ENCODE measurements at regions not wholly inside any gene's neighbourhood (a gene's known extent, or its start where the extent isn't known, plus 50 kb on each side); places are given as distances from the start of the nearest gene placed in this dataset.

DNA sequence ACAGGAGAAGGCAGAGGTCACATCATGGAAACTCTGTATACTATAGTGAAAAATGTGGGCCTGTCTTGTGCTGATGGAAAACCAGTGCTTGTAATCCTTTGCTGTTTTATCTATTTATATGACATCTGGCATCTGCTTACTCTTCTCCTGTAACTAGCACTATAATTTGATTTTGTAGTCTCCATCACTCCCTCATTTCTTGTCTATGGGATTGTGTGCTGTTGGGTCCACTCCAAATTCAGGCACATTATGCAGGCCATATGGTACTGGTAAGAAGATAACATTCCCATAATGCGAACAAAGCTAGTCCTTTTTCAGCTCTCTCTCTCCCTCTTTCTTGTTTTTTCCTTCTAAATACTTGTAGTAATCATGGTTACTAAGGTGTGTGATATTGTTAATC, 581.2 kb upstream of the IGFBP7 start:
- TF ChIP-seq, protein P1, sequence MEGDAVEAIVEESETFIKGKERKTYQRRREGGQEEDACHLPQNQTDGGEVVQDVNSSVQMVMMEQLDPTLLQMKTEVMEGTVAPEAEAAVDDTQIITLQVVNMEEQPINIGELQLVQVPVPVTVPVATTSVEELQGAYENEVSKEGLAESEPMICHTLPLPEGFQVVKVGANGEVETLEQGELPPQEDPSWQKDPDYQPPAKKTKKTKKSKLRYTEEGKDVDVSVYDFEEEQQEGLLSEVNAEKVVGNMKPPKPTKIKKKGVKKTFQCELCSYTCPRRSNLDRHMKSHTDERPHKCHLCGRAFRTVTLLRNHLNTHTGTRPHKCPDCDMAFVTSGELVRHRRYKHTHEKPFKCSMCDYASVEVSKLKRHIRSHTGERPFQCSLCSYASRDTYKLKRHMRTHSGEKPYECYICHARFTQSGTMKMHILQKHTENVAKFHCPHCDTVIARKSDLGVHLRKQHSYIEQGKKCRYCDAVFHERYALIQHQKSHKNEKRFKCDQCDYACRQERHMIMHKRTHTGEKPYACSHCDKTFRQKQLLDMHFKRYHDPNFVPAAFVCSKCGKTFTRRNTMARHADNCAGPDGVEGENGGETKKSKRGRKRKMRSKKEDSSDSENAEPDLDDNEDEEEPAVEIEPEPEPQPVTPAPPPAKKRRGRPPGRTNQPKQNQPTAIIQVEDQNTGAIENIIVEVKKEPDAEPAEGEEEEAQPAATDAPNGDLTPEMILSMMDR (IDR thresholded peaks at IDR 0.05; ENCODE audit: low read depth, low read length) = no peak
- no peak overlapping the region for H3K4me3 ChIP-seq (ENCODE audit: low read depth, low read length)
- DNase-seq (ENCODE audit: low read depth, low spot score) = no peak
- in situ Hi-C loops (cut with HindIII; ENCODE audit: low sequenced_read_pairs) = no loop called here

DNA sequence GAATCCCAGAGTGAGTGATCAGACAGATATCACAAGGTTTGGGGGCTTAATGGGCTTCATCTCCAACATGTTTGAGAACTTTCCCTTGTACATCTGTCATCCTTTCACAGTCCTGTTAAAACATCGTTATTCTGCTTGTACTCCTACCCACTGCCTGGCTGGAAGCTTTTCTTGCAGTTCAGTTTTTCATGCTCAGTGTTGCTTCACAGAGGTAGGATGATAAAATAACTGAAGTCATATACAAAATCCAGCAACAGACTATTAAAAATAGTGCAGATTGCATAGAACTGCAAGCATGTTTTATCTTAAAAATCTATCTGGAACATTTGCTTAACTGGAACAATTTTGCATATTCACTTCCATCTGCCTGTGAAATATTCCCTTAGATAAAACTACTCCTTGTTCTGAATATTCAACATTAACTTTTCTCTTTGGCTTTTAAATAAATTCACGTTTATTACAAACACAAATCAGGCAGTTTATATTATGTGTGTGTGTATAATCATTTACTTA, 579.6 kb upstream of the IGFBP7 start:
- H3K4me3 ChIP-seq (ENCODE audit: low read depth, low read length) = no peak overlapping the region
- in situ Hi-C loops (cut with HindIII; ENCODE audit: low sequenced_read_pairs) = no loop called here
- no peak for DNase-seq (ENCODE audit: low read depth, low spot score)
- TF ChIP-seq, protein P1 (IDR thresholded peaks at IDR 0.05; ENCODE audit: low read depth, low read length) = no peak

DNA sequence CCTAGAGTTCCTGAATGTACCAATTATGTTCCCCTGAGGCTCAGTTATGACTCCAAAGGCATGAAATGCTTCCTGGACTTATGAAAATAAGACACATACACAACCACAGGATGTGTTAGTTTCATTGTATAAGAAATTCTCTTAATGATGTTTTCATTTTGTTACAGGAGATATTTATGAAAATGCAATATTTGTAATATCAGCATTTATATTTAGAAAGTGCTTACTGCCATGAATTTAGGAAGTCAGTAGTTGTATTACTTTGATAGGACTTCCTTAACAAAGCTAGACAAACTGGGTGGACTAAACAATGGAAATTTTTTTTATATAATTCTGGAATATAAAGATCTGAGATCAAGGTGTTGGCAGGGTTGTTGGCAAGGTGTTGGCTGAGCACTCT, 572.1 kb upstream of the IGFBP7 start:
- TF ChIP-seq, protein P1 (IDR thresholded peaks at IDR 0.05; ENCODE audit: low read depth, low read length) = no peak
- in situ Hi-C loops (cut with HindIII; ENCODE audit: low sequenced_read_pairs) = no loop called here
- DNase-seq (ENCODE audit: low read depth, low spot score) = no peak

DNA sequence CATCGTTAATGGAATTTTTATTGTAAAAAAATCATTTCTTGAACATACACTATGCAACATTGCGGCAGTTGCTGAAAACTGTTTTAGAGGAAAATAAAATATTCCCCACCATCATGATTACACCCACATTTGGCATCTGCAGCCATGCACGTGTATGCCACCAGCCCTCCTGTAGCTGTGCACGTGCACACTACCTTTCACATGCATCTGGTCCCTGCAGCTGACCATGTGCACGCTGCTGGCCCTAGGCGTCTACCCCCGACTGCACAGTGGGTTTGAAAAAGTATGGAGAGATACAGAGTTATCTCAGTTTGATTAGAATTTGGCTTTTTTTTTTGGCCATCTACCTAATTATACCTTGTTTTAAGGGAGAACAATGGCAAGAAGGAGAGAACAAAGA, 569.8 kb upstream of the IGFBP7 start:
- in situ Hi-C loops (cut with HindIII; ENCODE audit: low sequenced_read_pairs) = no loop called here
- no peak overlapping the region for H3K4me3 ChIP-seq (ENCODE audit: low read depth, low read length)
- DNase-seq (ENCODE audit: low read depth, low spot score) = no peak
- TF ChIP-seq, protein P1 (IDR thresholded peaks at IDR 0.05; ENCODE audit: low read depth, low read length) = no peak

More for the DNA sequence above, 572.1 kb upstream of the IGFBP7 start:
- no peak overlapping the region for H3K4me3 ChIP-seq (ENCODE audit: low read depth, low read length)

DNA sequence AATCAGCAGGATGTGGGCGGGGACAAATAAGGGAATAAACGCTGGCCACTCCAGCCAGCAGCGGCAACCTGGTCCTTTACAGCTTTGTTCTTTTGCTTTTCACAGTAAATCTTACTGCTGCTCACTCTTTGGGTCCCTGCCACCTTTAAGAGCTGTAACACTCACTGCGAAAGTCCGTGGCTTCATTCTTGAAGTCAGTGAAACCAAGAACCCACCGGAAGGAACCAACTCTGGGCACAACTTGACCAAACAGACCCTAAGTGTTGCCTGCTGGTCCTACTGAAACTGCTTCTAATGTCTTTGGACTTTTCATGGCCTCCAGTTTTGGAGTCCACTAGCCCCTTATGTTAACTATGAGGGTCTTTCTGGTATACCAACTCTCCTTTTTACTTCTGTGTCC, 566.2 kb upstream of the IGFBP7 start:
- no peak overlapping the region for H3K4me3 ChIP-seq (ENCODE audit: low read depth, low read length)
- in situ Hi-C loops (cut with HindIII; ENCODE audit: low sequenced_read_pairs) = no loop called here
- TF ChIP-seq, protein P1 (IDR thresholded peaks at IDR 0.05; ENCODE audit: low read depth, low read length) = no peak
- no peak for DNase-seq (ENCODE audit: low read depth, low spot score)

DNA sequence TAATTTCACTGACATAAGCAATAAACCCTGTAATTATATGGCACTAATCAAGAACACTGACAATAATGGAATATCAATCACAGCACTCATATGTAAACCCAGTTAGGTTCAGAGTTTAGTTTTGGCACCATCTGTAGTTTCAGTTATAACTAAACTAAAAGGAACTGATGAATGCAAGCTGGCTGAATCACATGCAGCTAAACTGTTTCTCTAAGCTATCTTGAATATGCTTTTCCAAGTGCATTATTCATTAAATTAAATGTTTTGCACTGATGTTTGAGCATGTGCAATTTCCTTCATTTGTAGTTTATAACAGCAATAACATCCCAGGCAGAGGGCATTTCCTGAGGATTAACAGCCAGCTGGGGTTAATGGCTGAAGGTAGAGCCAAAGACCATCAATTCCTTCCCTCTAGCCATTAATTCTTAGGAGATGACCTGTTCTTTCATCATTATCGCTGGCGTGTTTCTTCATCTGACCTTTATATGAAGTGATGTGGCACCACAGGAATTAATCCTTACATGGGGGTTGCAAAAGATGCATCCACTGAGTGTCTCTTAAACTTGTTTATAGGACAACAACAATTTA, 562.8 kb upstream of the IGFBP7 start:
- no peak for DNase-seq (ENCODE audit: low read depth, low spot score)
- no peak overlapping the region for H3K4me3 ChIP-seq (ENCODE audit: low read depth, low read length)
- TF ChIP-seq, protein P1 (IDR thresholded peaks at IDR 0.05; ENCODE audit: low read depth, low read length) = no peak
- in situ Hi-C loops (cut with HindIII; ENCODE audit: low sequenced_read_pairs) = no loop called here
